Uterus (tissue), 3 donors: ENCODE measurements at regions not wholly inside any gene's neighbourhood (a gene's known extent, or its start where the extent isn't known, plus 50 kb on each side); places are given as distances from the start of the nearest gene placed in this dataset.

Source experiments
- DNase-seq, 2 donors: peaks; one replicate each; pipeline ENCODE4 v3.0.0-alpha.2; 2019 to 2020
- H3K27ac ChIP-seq, 2 donors: fragments of 200-600 bp; sonication (generic); 1 replicate in 1 of 2; 2 replicates in 1 of 2; pipeline ENCODE4 v1.5.1; 2016 to 2018
- H3K27me3 ChIP-seq, 2 donors: fragments of 200-600 bp; sonication (generic); one replicate each; pipeline ENCODE4 v1.5.1; 2018 to 2019; ENCODE audit warnings: control low read depth in 1 of 2
- H3K36me3 ChIP-seq, 2 donors: fragments of 200-600 bp; sonication (generic); one replicate each; pipeline ENCODE4 v1.5.1; 2019; ENCODE audit warnings: control low read depth in 1 of 2
- H3K4me1 ChIP-seq, 2 donors: fragments of 200-600 bp; sonication (generic); one replicate each; pipeline ENCODE4 v1.5.1; 2018 to 2019; ENCODE audit warnings: control low read depth in 1 of 2
- H3K4me3 ChIP-seq, 2 donors: fragments of 200-600 bp; sonication (generic); 1 replicate in 1 of 2; 2 replicates in 1 of 2; pipeline ENCODE4 v1.5.1; 2018 to 2019; ENCODE audit warnings: mild to moderate bottlenecking in 1 of 2
- H3K9me3 ChIP-seq, 2 donors: fragments of 200-600 bp; sonication (generic); one replicate each; pipeline ENCODE4 v1.5.1; 2019; ENCODE audit warnings: control low read depth in 1 of 2
- CTCF ChIP-seq, 4 experiments: fragments of 200-600 bp in 2 of 4; fragments of 450-650 bp in 2 of 4; sonication (generic) in 2 of 4; IDR thresholded peaks; one replicate each; pipeline ENCODE4 v1.5.1; 2016 to 2019; ENCODE audit warnings: antibody characterized with exemption in 4 of 4, mild to moderate bottlenecking in 2 of 4, moderate library complexity in 1 of 4
- POLR2A ChIP-seq, 2 donors: fragments of 450-650 bp; IDR thresholded peaks; one replicate each; pipeline ENCODE4 v1.6.1; 2016; ENCODE audit warnings: antibody characterized with exemption in 2 of 2, mild to moderate bottlenecking in 1 of 2, moderate library complexity in 1 of 2
- intact Hi-C: fragments of 100-400 bp; cut with DNase I; formaldehyde crosslinking; loops from one replicate; pipeline ENCODE4 v1.15.1; 2023; ENCODE audit warnings: low total_unique reads
- donor health status: DM: yes; HTN: yes; CAD: no.

GRCh38 chr6:19317431-19317986 is 519.7 kb upstream of the ID4 start:
- Histone ChIP-seq H3K4me3 (no peak overlapping the region), H3K4me1 (no peaks in the 10 kb centered on the region), H3K27me3 (no peaks in the 10 kb centered on the region), H3K36me3 (no peaks in the 10 kb centered on the region), H3K27ac (no peak overlapping the region), H3K9me3 (no peaks in the 10 kb centered on the region)
- DNase-seq: no peak
- TF ChIP-seq POLR2A (IDR thresholded peaks at IDR 0.05) (no peak), CTCF (IDR thresholded peaks at IDR 0.05) (no peak)
- intact Hi-C loops: no loop called here

GRCh38 chr6:19319005-19319404 is 518.2 kb upstream of the ID4 start:
- Histone ChIP-seq H3K4me3 (no peak overlapping the region), H3K9me3 (no peaks in the 10 kb centered on the region), H3K4me1 (no peaks in the 10 kb centered on the region), H3K36me3 (no peaks in the 10 kb centered on the region), H3K27ac (no peak overlapping the region), H3K27me3 (no peaks in the 10 kb centered on the region)
- DNase-seq: no peak
- intact Hi-C loops: no loop called here
- TF ChIP-seq CTCF (IDR thresholded peaks at IDR 0.05): no peak

- no peak for DNase-seq
- H3K4me1 ChIP-seq: no peaks in the 10 kb centered on the region
Observed at GRCh38 chr6:19320111-19320581, 517.0 kb upstream of the ID4 start.

GRCh38 chr6:19322691-19323485 is 514.3 kb upstream of the ID4 start:
- no peak overlapping the region for H3K27ac ChIP-seq
- H3K9me3 ChIP-seq: no peaks in the 10 kb centered on the region
- H3K4me1 ChIP-seq: no peaks in the 10 kb centered on the region
- no peaks in the 10 kb centered on the region for H3K27me3 ChIP-seq
- intact Hi-C loops: no loop called here
- H3K4me3 ChIP-seq: no peak overlapping the region
- H3K36me3 ChIP-seq: no peaks in the 10 kb centered on the region
- DNase-seq: no peak
- TF ChIP-seq CTCF (IDR thresholded peaks at IDR 0.05): no peak
- TF ChIP-seq POLR2A (IDR thresholded peaks at IDR 0.05): no peak

More at GRCh38 chr6:19320111-19320581, 517.0 kb upstream of the ID4 start:
- Histone ChIP-seq H3K36me3 (no peaks in the 10 kb centered on the region), H3K27ac (no peak overlapping the region), H3K4me3 (no peak overlapping the region), H3K9me3 (no peaks in the 10 kb centered on the region), H3K27me3 (no peaks in the 10 kb centered on the region)
- intact Hi-C loops: no loop called here
- TF ChIP-seq CTCF (IDR thresholded peaks at IDR 0.05): no peak
- TF ChIP-seq POLR2A (IDR thresholded peaks at IDR 0.05): no peak

GRCh38 chr6:19324376-19324775 is 512.8 kb upstream of the ID4 start:
- H3K4me3 ChIP-seq: no peak overlapping the region
- no peaks in the 10 kb centered on the region for H3K36me3 ChIP-seq
- H3K9me3 ChIP-seq: no peaks in the 10 kb centered on the region
- H3K27ac ChIP-seq: no peak overlapping the region
- H3K27me3 ChIP-seq: no peaks in the 10 kb centered on the region
- H3K4me1 ChIP-seq: no peaks in the 10 kb centered on the region
- DNase-seq: no peak
- TF ChIP-seq CTCF (IDR thresholded peaks at IDR 0.05) (no peak), POLR2A (IDR thresholded peaks at IDR 0.05) (no peak)
- intact Hi-C loops: no loop called here
